ENCODE measurements at regions not wholly inside any gene's neighbourhood (a gene's known extent, or its start where the extent isn't known, plus 50 kb on each side); places are given as distances from the start of the nearest gene placed in this dataset.

DNA sequence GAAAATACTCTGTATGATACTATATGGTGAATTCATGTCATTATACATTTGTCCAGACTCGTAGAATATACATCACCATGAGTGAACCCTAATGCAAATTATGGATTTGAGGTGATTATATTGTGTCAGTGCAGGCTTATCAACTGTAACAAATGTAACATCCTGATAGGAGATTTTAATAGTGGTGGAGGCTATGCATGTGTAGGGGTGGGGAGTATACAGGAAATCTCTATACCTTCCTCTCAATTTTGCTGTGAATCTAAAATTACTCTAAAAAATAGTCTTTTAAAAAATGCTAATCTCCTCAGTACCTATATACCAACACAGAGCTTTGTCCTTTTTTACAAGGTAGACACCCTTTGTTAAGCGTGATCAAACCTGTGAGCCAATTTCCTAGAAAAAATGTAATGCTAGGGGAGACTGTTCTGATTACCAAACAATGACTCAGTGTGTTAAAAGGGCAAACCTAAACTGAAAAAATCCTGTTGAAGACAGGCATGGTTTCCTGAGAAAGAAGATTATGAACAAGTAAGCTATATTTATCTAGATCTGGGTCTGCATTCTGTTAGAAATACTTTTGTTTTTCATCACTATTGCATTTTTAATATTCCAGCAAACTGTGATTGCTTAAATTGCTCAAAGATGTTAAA, 170.9 kb downstream of the DUSP6 start:
- no peaks in the 10 kb centered on the region for H3K36me3 ChIP-seq (ENCODE audit: insufficient read depth, low read length)
- no peaks in the 10 kb centered on the region for H3K9me3 ChIP-seq (replicated peaks; ENCODE audit: low read length)
- H3K4me3 ChIP-seq (ENCODE audit: low read length): no peak overlapping the region
- H3K9ac ChIP-seq (ENCODE audit: low read depth, low read length): no peak overlapping the region
- peaks cover 35% of the 10 kb centered on the region for H3K4me1 ChIP-seq (ENCODE audit: control insufficient read depth, insufficient read depth, low read length)
- H3K27me3 ChIP-seq (ENCODE audit: control insufficient read depth, insufficient read depth, low read length): no peaks in the 10 kb centered on the region
- H3K4me2 ChIP-seq (ENCODE audit: low read length): no peak overlapping the region

DNA sequence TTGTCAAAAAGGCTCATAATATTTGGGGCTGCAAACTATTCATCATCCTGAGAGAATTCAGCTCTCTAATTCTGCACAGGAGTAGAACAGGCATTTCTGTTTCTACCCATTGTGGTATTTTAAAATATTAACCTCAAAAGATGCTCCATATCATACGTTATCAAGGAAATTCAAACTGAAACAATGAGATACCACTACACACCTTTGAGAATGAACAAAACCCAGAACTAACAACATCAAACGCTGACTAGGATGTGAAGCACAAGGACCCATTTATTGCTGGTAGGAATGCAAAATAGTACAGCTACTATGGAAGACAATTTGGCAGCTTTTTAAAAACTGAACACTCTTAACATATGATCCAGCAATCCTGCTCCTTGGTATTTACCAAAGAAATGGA, 171.8 kb downstream of the DUSP6 start:
- H3K9ac ChIP-seq (ENCODE audit: low read depth, low read length): no peak overlapping the region
- H3K4me3 ChIP-seq (ENCODE audit: low read length): no peak overlapping the region
- no peaks in the 10 kb centered on the region for H3K9me3 ChIP-seq (replicated peaks; ENCODE audit: low read length)
- no peak overlapping the region for H3K4me2 ChIP-seq (ENCODE audit: low read length)
- H3K4me1 ChIP-seq (ENCODE audit: control insufficient read depth, insufficient read depth, low read length): peaks cover 35% of the 10 kb centered on the region
- no peaks in the 10 kb centered on the region for H3K36me3 ChIP-seq (ENCODE audit: insufficient read depth, low read length)
- no peaks in the 10 kb centered on the region for H3K27me3 ChIP-seq (ENCODE audit: control insufficient read depth, insufficient read depth, low read length)

DNA sequence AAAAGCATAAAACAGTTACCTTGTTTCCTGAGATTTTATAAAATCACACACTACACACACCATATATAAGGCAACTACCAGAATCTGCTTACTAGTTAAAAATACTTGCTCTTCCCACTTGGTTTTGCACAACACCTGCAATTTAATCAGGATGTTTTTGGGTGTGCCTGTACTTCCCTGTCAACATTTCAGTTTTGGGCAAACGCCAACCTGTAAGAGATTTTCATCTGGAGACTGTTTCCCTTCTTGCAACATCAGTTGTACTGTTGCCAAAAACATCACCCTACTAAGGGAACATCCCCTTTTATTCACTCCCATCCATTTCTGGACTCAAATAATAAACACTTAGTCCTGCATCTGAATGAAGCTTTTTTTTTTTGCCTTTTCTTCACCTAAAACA, 172.3 kb downstream of the DUSP6 start:
- Histone ChIP-seq H3K36me3 (ENCODE audit: insufficient read depth, low read length) (no peaks in the 10 kb centered on the region), H3K4me1 (ENCODE audit: control insufficient read depth, insufficient read depth, low read length) (peaks cover 35% of the 10 kb centered on the region), H3K4me2 (ENCODE audit: low read length) (peak overlapping the region; percentile 1), H3K4me3 (ENCODE audit: low read length) (no peak overlapping the region), H3K9ac (ENCODE audit: low read depth, low read length) (no peak overlapping the region), H3K9me3 (replicated peaks; ENCODE audit: low read length) (no peaks in the 10 kb centered on the region), H3K27me3 (ENCODE audit: control insufficient read depth, insufficient read depth, low read length) (no peaks in the 10 kb centered on the region)

DNA sequence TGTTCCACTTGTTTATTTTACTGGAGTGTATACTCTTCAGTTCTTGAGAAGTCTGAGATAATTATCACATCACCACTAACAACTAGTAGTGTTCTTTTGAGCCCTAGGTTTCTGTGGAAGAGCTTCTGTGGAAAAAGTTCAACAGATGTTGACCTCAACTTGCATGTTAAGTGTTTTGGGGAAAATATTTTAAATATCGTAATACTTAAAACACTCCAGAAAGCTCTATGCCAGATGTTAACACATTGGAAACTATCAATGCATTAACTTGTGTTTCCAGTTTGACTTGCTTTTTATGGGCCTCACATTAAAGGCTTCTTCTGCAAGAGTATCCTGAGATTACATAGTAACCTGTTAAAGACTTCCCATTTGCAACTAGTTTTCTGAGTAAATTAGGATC, 173.1 kb downstream of the DUSP6 start:
- no peak overlapping the region for H3K4me2 ChIP-seq (ENCODE audit: low read length)
- no peaks in the 10 kb centered on the region for H3K36me3 ChIP-seq (ENCODE audit: insufficient read depth, low read length)
- H3K4me1 ChIP-seq (ENCODE audit: control insufficient read depth, insufficient read depth, low read length): peaks cover 31% of the 10 kb centered on the region
- H3K9me3 ChIP-seq (replicated peaks; ENCODE audit: low read length): no peaks in the 10 kb centered on the region
- no peak overlapping the region for H3K4me3 ChIP-seq (ENCODE audit: low read length)
- no peaks in the 10 kb centered on the region for H3K27me3 ChIP-seq (ENCODE audit: control insufficient read depth, insufficient read depth, low read length)
- H3K9ac ChIP-seq (ENCODE audit: low read depth, low read length): no peak overlapping the region

DNA sequence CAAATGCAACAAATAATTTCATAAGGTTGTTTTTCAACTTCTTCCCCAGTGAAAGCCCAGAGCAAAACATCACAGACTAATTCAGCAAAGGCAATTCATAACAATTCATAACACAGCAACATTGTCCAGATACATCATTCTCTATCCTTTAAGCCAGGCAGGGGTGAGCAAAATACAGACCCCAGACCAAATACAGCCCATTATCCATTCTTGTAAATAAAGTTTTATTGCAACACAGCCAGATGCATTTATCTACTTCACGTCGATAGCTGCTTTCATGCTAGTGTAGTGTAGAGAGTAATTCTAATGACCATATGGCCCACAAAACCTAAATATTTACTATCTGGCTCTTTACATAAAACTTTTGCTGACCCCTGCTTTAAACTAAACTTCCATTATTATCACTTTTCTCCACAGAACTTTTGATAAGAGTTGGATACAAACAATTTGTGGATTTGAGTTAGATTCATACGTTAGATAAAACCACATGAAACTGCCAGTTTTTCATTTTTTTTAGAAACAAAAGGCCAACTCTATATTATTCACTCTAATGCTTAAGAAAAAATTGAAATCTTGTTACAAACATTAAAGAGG, 174.4 kb downstream of the DUSP6 start:
- no peak overlapping the region for H3K9ac ChIP-seq (ENCODE audit: low read depth, low read length)
- H3K36me3 ChIP-seq (ENCODE audit: insufficient read depth, low read length): no peaks in the 10 kb centered on the region
- no peak overlapping the region for H3K4me3 ChIP-seq (ENCODE audit: low read length)
- H3K9me3 ChIP-seq (replicated peaks; ENCODE audit: low read length): no peaks in the 10 kb centered on the region
- H3K4me2 ChIP-seq (ENCODE audit: low read length): no peak overlapping the region
- H3K4me1 ChIP-seq (ENCODE audit: control insufficient read depth, insufficient read depth, low read length): peaks cover 22% of the 10 kb centered on the region
- H3K27me3 ChIP-seq (ENCODE audit: control insufficient read depth, insufficient read depth, low read length): no peaks in the 10 kb centered on the region

DNA sequence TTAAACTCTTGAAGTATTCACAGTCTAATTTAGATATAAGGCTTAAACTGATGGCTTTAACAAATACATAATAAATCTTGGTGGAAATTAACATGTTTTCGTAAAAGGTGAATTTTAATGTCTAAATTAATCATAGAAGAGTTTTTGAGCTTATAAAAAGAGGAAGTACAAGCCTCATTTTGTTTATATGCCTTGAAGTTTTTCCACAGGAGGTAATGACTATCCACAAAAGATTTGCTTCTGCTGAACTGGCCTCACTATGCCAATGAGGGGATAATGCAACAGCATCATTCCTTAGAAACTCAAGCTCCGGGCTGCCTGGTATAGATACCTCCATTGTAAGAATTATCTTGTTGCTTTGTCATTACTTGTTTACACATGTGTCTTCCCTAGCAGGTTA, 175.6 kb downstream of the DUSP6 start:
- Histone ChIP-seq H3K4me2 (ENCODE audit: low read length) (no peak overlapping the region), H3K9me3 (replicated peaks; ENCODE audit: low read length) (no peaks in the 10 kb centered on the region), H3K36me3 (ENCODE audit: insufficient read depth, low read length) (no peaks in the 10 kb centered on the region), H3K4me1 (ENCODE audit: control insufficient read depth, insufficient read depth, low read length) (peaks cover 20% of the 10 kb centered on the region), H3K9ac (ENCODE audit: low read depth, low read length) (no peak overlapping the region), H3K27me3 (ENCODE audit: control insufficient read depth, insufficient read depth, low read length) (no peaks in the 10 kb centered on the region), H3K4me3 (ENCODE audit: low read length) (no peak overlapping the region)

DNA sequence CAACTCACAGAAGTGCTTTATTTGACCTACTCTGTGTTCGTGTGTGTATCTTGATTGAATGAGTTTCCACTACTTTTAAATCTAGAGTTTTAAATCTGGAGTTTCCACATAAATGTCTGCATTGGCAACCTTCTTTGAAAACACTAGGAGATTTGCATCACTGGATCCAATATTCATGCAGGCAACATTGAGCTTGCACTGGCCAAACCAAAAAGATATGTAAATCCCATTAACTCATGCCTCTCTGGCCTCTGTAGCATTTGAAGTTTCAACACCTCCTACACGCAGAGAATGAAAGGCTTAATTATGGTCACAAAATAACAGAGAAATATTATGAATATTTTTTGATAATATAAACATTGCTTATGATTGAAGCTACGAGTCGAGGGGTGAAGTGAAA, 178.6 kb downstream of the DUSP6 start:
- no peak overlapping the region for H3K4me2 ChIP-seq (ENCODE audit: low read length)
- no peak overlapping the region for H3K4me3 ChIP-seq (ENCODE audit: low read length)
- H3K9me3 ChIP-seq (replicated peaks; ENCODE audit: low read length): no peaks in the 10 kb centered on the region
- no peak overlapping the region for H3K9ac ChIP-seq (ENCODE audit: low read depth, low read length)
- no peaks in the 10 kb centered on the region for H3K36me3 ChIP-seq (ENCODE audit: insufficient read depth, low read length)
- H3K27me3 ChIP-seq (ENCODE audit: control insufficient read depth, insufficient read depth, low read length): no peaks in the 10 kb centered on the region
- no peaks in the 10 kb centered on the region for H3K4me1 ChIP-seq (ENCODE audit: control insufficient read depth, insufficient read depth, low read length)

DNA sequence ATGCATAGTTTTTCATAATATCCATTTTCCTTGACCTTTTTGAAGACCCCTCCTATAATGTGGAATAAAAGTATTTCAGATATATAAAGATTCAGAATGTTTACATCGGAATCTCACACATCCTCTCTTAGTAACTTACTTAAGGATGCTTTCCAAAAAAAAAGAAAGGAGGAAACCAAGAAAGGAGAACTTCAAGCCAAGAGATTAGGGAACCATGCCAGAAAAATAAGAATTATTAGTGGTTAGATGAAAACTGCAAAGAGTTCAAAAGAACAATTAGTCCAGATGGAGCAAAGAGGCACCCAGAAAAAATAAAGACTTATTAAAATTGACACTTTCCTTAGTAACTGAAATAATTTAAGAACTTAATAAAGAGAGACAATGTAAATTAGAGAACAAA, 179.2 kb downstream of the DUSP6 start:
- no peaks in the 10 kb centered on the region for H3K27me3 ChIP-seq (ENCODE audit: control insufficient read depth, insufficient read depth, low read length)
- H3K36me3 ChIP-seq (ENCODE audit: insufficient read depth, low read length): no peaks in the 10 kb centered on the region
- H3K4me3 ChIP-seq (ENCODE audit: low read length): no peak overlapping the region
- H3K4me2 ChIP-seq (ENCODE audit: low read length): no peak overlapping the region
- H3K4me1 ChIP-seq (ENCODE audit: control insufficient read depth, insufficient read depth, low read length): no peaks in the 10 kb centered on the region
- H3K9ac ChIP-seq (ENCODE audit: low read depth, low read length): no peak overlapping the region
- H3K9me3 ChIP-seq (replicated peaks; ENCODE audit: low read length): no peaks in the 10 kb centered on the region

DNA sequence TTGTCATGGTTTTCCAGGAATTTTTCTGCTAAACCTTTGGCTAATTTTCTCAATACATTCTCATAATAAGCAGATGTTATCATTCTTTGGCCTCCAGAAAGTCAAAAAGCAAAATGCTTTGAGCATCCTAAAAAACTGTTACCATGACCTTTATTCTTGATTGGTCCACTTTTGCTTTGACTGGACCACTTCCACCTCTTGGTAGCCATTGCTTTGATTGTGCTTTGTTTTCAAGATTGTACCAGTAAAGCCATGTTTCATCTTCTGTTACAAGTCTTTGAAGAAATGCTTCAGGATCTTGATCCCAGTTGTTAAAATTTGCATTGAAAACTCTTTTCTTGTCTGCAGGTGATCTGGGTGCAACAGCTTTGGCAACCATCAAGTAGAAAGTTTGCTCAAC, 180.1 kb downstream of the DUSP6 start:
- no peaks in the 10 kb centered on the region for H3K4me1 ChIP-seq (ENCODE audit: control insufficient read depth, insufficient read depth, low read length)
- H3K36me3 ChIP-seq (ENCODE audit: insufficient read depth, low read length): no peaks in the 10 kb centered on the region

DNA sequence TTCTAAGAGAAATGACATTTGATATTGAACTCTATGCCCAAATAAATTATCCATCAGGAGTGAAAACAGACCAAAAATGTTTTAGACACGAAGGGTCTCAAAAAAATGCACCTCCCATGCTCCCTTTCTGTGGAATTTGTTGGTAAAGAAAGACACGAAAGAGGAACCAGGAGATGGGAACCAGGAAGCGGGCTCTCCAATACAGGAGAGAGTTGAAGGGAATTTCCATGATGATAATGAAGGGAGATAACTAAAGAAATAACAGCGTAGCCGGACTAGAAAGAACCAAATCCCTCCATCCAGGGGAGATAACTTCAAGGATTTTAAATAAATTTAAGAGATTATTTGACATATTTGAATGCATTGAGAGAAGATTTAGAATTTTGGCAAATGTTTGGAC, 183.0 kb downstream of the DUSP6 start:
- Histone ChIP-seq H3K4me2 (ENCODE audit: low read length) (no peak overlapping the region), H3K4me3 (ENCODE audit: low read length) (no peak overlapping the region), H3K27me3 (ENCODE audit: control insufficient read depth, insufficient read depth, low read length) (no peaks in the 10 kb centered on the region), H3K9me3 (replicated peaks; ENCODE audit: low read length) (no peaks in the 10 kb centered on the region), H3K4me1 (ENCODE audit: control insufficient read depth, insufficient read depth, low read length) (peaks cover 17% of the 10 kb centered on the region), H3K9ac (ENCODE audit: low read depth, low read length) (no peak overlapping the region), H3K36me3 (ENCODE audit: insufficient read depth, low read length) (no peaks in the 10 kb centered on the region)

More for the DNA sequence above, 180.1 kb downstream of the DUSP6 start:
- Histone ChIP-seq H3K9me3 (replicated peaks; ENCODE audit: low read length) (no peaks in the 10 kb centered on the region), H3K4me2 (ENCODE audit: low read length) (no peak overlapping the region), H3K9ac (ENCODE audit: low read depth, low read length) (no peak overlapping the region), H3K27me3 (ENCODE audit: control insufficient read depth, insufficient read depth, low read length) (no peaks in the 10 kb centered on the region), H3K4me3 (ENCODE audit: low read length) (no peak overlapping the region)

DNA sequence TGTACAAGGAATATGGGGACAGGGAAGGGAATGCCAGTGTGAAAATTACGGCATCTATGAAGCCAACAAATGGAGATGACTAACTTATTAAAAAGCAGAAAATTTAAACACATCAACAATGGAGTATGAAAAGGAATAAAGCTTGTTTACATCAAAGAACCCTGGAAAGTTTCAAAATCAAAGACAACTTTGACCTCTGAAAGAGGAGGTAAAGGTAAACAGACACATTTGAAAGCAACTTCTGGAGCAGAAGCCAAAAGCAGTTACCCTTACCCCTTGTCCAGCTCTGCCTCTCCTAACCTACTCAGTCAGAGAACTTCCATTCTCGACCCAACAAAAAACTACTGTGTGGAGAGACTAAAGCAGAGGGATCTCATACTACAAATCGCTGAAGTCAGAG, 184.3 kb downstream of the DUSP6 start:
- Histone ChIP-seq H3K4me1 (ENCODE audit: control insufficient read depth, insufficient read depth, low read length) (peaks cover 22% of the 10 kb centered on the region), H3K4me3 (ENCODE audit: low read length) (no peak overlapping the region), H3K4me2 (ENCODE audit: low read length) (no peak overlapping the region), H3K9ac (ENCODE audit: low read depth, low read length) (no peak overlapping the region), H3K27me3 (ENCODE audit: control insufficient read depth, insufficient read depth, low read length) (no peaks in the 10 kb centered on the region), H3K9me3 (replicated peaks; ENCODE audit: low read length) (no peaks in the 10 kb centered on the region), H3K36me3 (ENCODE audit: insufficient read depth, low read length) (no peaks in the 10 kb centered on the region)

DNA sequence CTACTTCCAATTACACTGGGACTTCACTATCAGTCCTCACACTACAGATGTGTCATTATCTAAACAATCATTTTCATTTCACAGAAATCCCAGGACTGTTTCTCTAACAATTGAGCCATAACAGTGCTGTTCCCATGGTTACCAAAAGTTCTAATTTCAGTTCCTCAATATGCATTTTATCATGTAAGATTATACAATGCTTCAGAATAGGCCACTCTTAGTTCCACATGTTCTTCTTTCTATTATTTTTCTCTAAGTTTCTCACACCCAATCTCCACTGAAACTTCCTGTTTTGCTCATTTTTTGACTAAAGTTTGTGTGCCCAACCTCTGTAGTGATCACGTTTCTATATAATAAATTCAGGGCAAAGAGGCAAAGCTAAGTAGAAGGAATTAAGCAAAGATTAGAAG, 185.8 kb downstream of the DUSP6 start:
- Histone ChIP-seq H3K36me3 (ENCODE audit: insufficient read depth, low read length) (no peaks in the 10 kb centered on the region), H3K9ac (ENCODE audit: low read depth, low read length) (peak overlapping the region; percentile 33), H3K4me1 (ENCODE audit: control insufficient read depth, insufficient read depth, low read length) (peaks cover 33% of the 10 kb centered on the region), H3K9me3 (replicated peaks; ENCODE audit: low read length) (no peaks in the 10 kb centered on the region), H3K4me2 (ENCODE audit: low read length) (no peak overlapping the region), H3K4me3 (ENCODE audit: low read length) (no peak overlapping the region), H3K27me3 (ENCODE audit: control insufficient read depth, insufficient read depth, low read length) (no peaks in the 10 kb centered on the region)

Data from skeletal muscle satellite cell (primary cell).